EH (cell line): ENCODE measurements at regions not wholly inside any gene's neighbourhood (a gene's known extent, or its start where the extent isn't known, plus 50 kb on each side); places are given as distances from the start of the nearest gene placed in this dataset.
"Not testable (repeated sequence)": the region's sequence is repeated elsewhere in the genome, so short reads cannot be mapped to it uniquely, and the experiment has no call there.

ENCODE experiments used
- DNase-seq: peaks from one replicate; pipeline ENCODE4 v3.0.0-alpha.2; 2015; ENCODE audit warnings: low read depth

DNA sequence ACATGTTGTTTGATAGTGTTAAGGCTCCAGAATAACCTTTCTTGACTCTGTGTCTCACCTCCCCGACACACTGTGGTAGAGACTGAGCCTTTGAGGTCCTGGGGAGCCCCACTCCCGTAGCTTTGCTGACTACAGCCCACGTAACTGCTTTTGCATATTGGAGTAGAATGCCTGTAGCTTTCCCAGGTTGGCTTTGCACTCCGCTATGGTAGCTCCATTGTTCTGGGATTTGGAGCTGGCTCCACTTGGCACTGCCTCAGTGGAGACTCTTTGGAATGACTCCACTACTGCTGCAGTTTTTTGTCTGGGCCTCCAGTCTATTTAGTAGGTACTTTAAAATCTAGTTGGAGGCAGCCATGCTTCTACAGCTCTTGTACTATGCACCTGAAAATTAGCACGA is 56.2 kb upstream of the ANXA1 start:
- no peak for DNase-seq

DNA sequence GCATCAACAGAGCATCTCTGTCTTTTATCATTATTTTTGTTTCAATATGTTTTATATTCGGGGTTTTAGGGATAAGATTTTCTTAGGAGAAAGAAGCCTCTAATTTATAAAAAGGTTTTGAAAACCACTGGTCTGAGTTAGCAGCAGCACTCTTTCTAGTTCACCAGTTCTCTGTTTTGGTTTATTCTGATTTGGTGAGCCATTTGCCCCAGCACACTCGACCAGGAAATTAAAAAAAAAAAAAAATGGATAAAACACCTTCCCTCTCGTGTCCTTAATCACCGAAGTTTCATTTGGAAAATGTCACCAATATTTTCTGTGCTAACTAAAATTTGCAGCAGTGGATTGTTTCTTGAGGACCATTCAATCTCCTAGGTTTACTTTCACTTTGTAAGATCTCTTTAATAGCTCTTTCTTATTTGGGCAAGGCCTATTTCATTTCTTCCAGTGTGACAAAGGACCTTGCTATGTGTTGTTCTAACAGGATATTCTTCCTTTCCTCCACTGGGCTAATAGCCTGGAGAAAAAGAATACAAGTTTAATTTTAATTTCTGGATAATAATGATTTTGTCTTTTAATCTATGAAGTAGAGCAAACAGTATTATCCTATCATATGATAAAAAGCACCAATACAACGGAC is 57.8 kb upstream of the ANXA1 start:
- DNase-seq = peak; percentile 48

DNA sequence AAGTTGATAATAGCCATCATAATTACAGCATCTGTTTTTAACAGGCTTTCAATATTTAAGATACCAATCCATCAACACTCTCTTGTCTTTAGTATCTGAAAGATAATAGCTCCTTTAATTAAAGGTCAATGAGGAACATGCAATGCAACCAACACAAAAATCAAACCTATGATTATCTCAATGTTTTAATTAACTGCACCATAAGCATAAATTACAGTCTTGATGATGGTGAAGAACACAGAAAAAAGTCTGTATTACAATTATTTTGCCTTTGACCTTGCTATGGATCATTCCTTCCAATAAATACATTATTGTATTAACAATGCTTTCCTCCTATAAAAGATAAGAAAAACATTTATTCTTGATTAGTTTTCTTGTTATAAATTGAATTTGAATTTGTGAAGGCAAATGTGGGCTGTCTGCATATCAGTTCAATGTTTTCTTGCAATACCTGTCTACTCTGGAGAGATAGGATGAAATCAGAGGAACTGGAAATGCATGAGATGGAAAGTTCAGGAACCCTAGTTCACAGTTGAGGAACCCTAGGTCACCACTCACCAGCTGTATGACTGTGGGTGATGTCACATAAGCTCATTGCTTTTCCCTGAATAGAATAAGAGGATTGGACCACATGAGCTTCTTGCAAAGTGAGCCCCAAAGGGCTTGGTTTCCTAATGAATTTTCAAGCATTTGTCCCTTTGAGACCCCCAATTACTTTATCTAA is 58.5 kb upstream of the ANXA1 start:
- no peak for DNase-seq

DNA sequence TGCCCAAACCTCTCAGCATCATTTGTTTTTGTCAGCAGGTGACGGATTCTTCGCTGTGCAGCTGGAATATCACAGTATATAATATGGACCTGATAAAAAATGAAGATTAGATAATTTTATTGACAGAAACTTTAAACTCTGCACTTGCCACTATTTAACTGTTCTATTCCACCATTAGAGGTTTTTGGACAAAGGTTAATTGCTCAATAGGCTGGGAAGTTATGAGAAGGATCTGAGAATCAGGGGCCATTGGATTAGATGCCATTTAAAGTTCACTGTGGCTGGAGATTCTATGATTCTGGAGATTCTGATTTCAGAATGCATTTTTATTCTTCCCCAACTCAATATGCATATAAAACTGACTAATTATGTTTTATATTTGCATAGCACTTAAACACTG is 59.8 kb upstream of the ANXA1 start:
- DNase-seq = no peak

DNA sequence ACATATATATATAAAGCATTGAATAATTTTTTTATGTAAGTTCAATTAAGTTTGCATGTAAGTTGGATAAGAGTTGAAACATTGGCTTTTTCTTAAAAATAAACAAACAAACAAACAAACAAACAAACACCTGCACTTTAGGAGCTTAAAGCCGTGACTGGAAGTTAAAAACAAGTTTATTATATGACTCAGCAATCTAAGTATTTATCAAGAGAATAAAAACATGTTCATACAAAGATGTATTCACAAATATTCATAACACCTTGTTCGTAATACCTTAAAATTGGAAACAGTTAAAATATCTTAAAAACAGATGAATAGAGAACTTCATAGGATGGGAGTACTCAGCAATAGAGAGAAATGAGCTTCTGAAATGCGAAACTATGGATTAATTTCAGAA is 61.5 kb upstream of the ANXA1 start:
- DNase-seq = no peak

DNA sequence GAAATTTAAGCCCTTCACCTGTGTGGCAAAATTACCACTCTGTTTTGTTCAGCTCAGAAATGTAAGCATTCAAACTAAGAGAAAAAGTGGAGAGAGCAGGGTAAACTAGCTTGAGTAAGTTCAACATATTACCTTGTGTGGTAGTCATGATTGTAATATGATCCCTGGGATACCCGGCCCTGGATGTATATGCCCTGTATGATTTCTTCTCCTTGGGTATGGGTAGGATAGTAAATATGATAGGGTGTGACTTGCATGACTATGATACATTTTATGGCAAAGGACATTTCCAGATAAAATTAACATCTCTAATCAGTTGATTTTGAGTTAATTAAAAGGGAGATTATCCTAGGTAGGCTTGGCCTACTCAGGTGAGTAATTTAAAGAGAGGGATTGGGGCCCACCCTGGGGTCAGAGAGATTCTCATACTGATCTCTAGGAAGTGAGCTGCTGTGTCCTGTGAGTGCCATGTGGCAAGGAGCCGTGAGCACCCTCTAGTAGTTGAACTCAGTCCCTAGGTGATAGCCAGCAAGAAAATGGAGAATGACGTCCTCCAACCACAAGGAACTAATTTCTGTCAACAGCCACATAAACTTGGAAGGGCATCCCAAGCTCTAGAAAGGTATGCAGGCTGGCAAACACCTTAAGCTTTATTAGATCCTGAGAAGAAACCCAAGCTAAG is 62.2 kb upstream of the ANXA1 start:
- DNase-seq = no peak

DNA sequence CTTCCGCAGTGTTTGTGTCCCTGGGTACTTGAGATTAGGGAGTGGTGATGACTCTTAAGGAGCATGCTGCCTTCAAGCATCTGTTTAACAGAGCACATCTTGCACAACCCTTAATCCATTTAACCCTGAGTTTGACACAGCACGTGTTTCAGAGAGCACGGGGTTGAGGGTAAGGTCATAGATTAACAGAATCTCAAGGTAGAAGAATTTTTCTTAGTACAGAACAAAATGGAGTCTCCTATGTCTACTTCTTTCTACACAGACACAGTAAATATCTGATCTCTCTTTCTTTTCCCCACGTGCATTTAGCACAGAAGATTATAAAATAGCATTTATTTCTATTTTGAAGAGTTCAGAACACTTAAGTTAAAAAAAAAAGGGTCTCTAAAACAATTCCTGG is 63.8 kb upstream of the ANXA1 start:
- DNase-seq = not testable (repeated sequence)

DNA sequence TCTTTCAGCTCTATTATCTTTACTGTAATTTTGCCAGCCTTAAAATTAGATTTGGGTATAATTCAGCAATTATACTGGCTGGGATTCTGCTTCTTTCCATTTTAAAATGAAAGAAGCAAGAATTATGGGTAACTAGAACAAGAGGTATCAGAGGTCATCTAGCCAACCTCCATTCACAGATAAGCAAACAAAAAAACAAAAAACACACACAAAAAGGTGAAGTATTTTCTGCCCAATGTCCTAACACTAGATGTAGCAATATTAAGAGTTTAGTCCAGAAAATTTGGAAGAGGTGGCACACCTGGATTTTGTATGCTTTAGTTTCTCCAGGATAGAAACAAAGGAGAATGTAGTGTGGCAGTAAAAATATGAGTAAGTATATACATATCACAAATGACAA is 68.1 kb upstream of the ANXA1 start:
- DNase-seq = no peak

DNA sequence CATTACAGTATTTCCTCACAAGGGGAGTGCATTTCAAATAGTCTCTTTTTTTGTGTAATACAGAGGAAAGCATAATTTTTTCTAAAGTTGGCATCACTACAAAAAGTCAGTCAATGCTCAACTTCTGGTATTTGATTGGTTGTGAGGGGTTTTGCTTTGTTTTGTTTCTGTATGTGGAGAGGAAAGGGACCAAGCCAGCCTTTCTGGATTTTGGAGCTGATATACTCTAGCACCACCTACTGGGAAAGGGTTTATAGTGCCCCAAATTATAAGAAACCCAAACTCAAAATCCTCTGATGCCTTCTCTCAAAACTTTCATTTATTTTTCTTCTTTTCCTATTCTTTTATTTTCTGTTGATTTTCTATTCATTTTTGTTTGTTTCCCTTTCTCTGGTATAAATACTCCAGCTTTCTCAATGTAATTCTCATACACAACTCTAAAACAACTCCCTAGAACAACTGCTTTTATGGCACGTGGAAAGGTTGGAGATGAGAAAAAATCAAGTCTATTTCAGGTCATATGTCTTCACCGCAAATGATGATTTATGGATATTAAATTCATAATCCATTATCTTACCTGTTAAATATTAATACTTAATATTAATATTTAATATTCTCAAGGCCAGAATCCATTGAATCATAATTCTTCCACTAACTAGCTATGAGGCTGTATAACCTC is 69.5 kb upstream of the ANXA1 start:
- peak; percentile 71 for DNase-seq

DNA sequence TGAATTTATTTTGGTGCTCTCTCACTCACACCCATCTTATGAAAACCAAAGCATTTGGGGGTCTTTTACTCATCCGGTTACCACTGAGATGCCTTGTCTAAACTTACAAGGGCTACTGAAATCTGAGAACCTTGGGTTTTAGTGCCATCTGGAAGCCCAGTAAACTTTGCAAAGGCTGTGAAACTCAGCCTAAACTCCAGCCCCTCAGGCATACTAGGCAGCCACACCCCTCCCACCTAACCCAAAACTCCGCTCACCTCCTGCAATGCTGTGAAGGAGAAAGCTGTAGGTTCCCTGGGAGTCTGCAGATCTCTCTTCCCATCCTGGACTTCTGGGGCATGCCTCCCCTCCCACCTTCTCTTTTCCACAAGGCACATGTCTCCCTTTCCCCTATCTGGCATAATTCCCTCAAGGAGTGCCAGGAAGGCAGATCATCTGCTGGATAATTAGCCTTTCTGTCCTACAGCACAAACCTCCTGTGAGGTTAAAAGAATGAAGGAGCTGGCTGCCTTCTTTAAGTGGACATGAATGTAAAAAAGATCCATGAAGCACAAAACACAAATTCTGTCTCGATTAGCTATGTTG is 71.5 kb upstream of the ANXA1 start:
- peak; percentile 44 for DNase-seq

DNA sequence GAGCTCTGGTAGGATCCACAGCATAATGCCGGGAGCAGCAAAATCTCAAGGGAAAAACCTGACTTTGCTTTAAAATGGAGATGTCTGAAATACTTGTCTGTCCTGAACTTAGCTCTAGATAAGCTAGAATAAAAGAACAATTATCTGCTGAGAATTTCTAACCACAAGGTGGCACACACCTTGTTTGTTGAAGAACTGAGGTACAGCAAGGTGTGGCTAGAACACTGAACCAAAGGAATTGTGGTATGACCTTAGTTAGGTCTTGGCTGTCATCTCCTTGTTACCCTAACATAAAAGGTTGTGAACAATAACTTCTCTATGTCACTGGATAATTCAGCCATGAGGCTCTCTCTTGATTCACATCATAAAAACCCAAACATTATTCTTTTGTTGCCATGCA is 72.3 kb upstream of the ANXA1 start:
- DNase-seq = no peak

DNA sequence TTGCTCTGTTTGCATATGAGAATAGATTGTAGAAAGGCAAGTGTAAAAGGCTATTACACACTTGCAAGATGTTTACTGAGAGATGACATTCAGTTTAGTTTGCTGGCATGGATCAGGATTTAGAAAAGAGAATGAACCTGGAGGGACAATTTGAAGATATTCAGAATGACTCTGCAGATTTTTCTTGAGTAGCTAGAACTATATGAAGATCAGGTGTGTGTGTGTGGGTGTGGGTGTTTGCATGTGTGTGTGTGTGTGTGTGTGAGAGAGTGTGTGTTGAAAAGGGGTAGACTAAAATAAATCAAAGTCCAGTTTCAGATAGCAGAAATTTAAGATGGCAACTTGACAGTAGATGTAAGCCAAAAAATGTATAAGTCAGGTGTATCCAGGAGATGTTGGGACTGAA is 74.0 kb upstream of the ANXA1 start:
- no peak for DNase-seq

DNA sequence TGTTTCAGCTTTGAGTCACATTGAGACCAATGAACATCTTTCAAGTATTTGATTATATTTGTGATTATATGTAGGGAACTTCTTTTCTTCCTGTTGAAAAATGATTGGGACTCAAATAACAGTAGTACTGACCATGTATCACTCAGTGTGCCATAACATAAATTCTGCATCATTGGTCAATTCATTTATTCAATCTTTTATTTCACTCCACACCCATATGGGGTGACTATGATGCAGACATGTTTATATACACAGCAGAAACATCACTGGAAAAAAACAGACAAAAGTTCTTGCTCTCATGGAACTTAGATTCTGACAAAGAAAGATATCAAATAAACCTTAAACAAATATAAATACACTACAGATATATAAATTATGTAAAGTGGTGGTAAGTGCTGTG is 74.7 kb upstream of the ANXA1 start:
- no peak for DNase-seq

DNA sequence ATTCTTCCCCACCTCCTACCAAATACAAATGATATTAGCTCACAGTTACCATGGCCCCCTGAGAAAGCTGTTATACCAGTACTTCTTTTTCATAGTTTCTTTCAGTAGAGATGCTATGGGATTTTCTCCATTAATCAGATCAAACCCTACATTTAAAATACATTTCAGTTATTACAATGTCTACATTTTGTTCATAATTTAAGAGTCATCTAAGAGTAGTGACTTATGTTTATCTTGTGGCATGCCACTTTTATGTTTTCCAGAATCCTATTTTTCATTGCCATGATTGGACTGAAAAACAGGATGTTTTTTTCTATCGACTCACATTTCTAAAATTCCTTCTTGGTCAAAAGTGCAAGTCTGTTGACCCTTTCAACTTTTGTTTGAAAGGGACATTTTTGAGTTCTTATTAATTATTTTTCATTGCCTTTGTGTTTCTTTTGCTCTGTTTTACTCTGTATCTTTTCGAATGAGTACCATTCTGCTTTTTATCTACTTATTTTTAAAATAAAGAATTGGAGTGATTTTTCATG is 77.4 kb upstream of the ANXA1 start:
- peak; percentile 82 for DNase-seq

DNA sequence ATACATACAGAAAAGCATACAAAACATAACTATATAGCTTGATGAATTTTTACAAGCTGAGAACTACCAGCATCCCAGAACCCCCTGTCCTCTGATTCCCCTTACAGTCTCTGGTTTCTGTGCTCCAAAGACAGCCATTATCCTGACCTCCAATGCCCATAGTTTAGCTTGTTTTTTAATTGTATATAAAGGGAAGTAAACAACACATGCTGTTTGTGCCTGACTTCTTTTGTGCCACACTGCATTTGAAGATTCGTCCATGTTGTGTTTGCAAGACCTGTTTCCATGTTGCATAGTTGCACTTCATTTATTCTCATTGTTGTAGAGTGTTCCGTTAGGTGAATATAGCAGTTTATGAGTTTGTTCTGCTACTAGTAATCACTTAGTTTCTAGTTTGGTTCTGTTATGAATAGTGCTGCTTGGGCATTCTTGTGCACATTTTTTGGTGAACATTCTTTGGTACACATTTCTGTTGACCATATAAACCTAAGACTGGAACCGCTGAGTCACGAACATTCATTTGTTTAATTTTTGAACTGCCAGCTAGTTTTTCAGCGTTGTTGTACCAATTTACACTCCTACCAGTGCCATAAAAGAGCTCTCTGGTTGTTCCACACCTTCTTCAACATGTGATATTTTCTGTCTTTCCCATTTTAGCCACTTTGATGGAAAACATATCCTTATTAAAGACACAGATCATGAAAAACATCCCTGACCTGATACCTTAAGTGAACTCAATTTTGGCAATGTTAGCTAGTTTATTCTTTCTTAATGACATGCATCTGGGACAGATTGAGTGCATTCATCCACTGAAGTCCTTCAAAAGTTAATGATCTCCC is 78.1 kb upstream of the ANXA1 start:
- DNase-seq = peak; percentile 88

DNA sequence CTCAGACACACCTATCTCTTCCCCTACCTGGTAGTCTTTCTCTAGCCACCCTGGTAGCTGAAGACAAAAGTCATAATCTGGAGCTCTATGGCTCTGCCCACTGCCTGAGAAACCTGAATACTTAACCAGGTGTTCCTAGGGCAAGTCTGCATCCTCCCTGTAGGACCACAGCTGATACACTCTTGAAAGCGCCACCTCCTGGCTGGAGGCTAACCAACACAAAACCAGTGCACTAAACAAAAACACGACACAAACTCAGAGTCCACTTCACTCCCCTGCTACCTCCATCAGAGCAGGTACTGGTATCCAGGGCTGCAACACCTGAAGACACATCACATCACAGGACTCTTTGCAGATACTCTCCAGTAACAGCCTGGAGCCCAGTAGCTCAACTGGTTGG is 84.6 kb upstream of the ANXA1 start:
- DNase-seq = no peak

DNA sequence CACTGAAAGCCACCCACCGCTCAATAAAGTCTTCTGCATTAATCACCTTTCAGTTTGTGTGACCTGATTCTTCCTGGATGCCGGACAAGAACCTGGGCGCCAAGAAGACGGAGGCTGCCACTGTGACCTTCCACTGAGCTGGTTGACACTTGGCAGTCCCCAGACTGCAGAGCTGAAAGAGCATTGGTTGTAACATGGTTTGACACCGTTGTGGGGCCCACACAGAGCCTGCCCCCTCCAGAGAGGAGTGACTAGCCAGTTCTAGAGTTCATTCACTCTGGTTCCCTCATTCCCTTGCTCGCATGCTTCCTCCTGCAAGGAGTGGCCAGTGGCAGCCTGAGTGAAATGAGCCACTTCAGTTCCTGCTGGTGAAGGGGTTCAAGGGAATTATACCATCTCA is 86.2 kb upstream of the ANXA1 start:
- no peak for DNase-seq

DNA sequence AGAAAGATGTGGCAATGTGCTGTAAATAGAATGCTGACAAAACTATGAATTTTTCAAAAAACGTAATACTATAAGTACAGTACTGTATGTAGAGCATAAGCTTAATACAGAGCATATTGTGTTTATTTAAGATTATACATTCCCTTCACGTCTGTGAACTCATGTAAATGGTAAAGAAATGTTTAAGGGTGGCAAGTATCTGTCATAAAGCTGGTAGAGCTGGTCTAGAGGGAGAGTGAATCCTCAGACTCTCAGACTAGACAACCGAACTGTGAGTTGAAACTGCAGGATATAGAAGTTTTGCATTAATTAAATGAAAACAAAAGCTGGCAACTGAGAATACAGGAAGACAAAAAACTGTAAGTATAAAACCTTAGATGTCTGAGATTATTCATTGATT is 87.3 kb upstream of the ANXA1 start:
- DNase-seq = no peak

DNA sequence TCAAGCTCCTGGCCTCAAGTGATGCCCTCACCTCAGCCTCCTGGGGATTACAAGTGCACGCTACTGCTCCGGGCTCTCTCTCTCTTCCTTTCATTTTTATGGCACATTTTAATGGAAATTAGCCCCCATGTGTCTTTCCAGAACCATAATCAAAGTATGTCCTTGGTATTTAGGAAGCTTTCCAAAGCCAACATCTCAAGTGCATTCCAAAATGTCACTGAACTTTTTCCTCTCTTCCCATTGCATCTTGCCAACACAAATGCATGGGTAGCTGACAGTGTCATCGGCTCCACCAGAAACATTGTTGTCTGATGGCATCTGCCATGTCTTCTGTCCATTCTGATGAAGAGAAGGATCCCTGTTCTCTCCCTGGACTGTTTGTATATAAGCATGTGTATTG is 90.5 kb upstream of the ANXA1 start:
- peak; percentile 75 for DNase-seq

DNA sequence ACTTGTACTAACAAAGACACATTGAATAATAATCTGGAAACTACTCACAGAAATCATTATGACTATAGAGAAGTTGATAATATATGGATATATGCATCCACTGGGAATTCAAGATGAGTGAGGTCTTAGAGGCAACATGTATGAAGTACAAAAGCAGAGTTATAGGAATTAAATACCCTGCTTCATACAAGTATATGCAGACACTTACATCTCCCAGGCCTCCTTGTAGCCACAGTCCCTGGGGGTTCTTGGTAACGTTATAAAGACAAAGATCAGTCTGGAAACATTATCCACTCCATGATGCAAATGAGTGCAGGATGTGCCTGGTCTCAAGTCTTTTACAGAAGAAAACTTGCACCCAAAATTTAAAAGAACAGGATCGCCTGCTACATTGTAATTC is 92.4 kb upstream of the ANXA1 start:
- DNase-seq = no peak

DNA sequence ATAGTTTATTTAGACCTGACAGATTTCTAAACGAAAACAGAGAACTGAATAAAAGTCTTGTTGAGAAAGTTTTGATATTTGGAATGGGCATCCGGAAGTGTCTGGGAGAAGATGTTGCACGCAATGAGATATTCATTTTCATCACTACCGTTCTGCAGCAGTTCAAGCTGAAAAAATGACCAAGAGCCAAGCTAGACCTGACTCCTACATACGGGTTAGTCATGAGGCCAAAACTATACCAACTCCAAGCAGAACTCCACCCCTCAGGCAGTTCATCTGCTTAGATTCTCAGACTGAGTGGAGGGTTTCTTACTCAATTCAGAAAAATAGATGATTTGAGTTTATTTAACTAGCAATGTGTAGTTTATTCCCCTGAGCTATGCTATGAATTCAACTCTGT is 95.4 kb upstream of the ANXA1 start:
- peak; percentile 39 for DNase-seq
